ENCODE measurements at regions not wholly inside any gene's neighbourhood (a gene's known extent, or its start where the extent isn't known, plus 50 kb on each side); places are given as distances from the start of the nearest gene placed in this dataset.
"Not testable (repeated sequence)": the region's sequence is repeated elsewhere in the genome, so short reads cannot be mapped to it uniquely, and the experiment has no call there.

DNA sequence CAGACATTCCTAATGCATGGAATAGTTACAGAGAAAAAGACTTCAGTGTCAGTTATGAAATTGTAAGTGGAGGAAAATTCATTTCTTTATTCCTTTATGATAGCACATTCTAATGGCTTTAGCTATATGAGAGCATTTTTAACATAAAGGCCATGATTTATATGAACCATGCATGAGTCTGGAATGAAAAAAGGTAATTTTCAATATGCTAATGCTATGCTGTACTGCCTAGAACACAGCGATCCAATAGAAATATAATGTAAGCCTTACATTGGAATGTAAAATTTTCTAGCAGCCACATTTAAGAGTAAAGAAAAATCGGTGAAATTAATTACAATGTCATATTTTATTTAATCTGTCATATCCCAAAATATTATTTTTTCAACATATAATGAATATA is 932.0 kb downstream of the C4orf33 start:
- DNase-seq, result no peak

DNA sequence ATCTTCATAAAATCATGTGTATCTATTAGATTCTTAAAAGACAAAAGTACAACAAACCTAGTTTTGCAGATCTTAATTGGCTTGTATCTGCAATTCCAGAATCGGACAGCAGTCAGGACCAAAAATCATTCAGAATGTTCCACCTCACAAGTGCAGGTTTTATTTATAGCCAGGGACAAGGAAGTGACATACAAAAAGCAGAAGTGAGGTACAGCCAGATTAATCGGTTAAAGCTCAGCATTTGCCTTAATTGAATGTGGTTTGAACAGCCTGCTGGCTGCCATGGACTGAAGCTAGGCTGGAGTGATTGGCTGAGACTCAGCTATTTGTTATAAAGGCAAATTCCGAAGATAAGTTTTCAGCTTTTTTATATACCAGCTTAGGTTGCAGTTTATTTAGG is 932.6 kb downstream of the C4orf33 start:
- DNase-seq, result no peak

DNA sequence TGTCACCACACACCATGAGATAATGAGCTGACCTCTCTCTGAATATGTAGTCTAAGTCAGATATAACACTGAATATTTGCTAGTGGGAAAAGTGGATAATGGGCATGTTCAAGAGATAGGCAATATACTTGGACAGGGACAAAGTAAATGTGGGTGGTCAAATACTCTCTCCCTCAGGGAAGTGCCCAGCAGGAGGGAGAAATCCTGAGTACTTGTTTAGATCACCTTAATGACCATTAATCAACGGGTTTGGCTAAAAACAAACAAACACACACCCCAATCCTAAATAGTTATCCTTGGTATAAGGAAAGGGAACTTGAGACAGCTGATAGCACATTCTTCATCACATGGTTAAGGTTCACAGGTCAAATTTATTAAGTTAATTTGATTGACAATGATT is 933.5 kb downstream of the C4orf33 start:
- no peak for DNase-seq

DNA sequence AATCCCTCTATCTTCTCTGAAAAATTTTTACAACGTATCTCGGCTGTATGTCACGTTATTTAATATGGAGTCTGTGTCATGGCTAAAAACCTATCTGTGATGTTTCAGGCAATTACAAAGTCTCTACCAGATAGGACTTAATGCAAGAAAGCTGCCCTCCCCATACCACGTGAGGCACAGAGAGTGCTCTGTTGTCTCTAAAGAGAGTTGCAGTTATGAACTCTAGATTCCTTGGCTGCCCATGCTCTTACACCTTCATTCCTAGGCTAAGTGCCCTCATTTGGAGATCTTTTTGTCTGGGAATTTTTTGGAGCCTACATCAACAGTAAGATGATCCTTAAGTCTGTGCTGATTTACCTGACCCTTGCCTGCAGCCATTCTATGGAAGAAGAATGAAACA is 935.9 kb downstream of the C4orf33 start:
- no peak for DNase-seq

DNA sequence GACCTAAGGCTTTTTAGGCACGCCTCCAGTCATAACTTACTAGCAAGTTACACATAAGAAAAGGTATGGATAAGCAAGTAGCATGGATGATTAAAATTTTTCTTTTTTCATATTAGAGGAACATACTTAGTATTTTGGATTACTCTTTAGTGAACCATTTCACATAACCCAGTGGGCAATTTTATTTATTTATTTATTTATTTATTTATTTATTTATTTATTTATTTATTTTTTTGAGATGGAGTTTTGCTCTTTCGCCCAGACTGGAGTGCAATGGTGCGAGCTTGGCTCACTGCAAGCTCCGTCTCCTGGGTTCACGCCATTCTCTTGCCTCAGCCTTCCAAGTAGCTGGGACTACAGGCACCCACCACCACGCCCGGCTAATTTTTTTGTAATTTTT is 937.7 kb downstream of the C4orf33 start:
- not testable (repeated sequence) for DNase-seq

DNA sequence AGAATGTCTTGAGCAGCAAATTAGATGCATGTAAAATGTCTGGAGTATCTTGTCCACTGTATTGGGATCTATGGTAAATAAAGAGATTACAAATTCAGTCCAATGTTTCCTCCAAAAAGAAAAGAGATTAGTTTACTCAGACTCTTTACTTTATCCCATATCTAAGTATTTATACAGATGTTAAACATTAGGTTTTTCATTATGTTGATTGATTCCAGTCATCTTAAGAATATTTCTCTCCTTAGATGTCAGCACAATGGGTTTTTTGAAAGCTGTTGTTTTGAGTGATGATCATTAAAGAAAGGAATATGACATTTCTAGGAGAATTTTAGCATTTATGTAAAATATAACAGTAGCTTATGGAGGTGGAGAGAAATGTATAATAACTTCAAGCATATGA is 938.9 kb downstream of the C4orf33 start:
- no peak for DNase-seq

DNA sequence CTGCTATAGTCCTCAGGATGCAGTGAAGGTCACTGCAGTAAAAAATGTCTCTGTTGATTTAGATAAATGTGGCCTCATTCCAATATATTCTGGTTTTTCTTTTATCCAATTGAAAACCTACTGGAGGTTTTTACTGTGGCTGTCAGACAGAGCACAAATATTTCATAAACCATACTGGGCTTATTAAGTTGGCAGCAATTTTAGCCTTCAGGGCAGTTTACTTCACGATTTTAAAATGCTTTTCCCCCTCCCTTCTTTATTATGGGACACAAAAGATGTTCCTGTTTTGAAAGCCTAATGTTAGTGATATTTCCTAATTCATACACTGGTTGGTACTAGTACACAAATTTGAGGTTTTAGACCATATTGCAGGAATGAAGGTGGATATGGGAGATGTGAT is 939.4 kb downstream of the C4orf33 start:
- no peak for DNase-seq

DNA sequence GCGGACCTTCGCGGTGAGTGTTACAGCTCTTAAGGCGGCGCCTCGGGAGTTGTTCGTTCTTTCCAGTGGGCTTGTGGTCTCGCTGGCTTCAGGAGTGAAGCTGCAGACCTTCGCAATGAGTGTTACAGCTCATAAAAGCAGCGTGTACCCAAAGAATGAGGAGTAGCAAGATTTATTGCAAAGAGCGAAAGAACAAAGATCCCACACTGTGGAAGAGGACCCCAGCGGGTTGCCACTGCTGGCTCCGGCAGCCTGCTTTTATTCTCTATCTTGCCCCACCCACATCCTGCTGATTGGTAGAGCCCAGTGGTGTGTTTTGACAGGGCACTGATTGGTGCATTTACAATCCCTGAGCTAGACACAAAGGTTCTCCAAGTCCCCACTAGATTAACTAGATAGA is 941.9 kb downstream of the C4orf33 start:
- DNase-seq, result not testable (repeated sequence)

DNA sequence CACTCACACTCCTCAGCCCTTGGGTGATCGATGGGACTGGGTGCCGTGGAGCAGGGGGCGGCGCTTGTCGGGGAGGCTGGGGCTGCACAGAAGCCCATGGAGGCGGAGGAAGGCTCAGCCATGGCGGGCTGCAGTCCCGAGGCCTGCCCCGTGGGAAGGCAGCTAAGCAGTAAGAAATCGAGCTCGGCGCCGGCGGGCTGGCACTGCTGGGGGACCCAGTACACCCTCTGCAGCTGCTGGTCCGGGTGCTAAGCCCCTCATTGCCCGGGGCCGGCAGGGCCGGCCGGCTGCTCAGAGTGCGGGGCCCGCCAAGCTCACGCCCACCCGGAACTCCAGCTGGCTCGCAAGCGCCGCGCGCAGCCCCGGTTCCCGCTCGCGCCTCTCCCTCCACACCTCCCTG is 942.6 kb downstream of the C4orf33 start:
- not testable (repeated sequence) for DNase-seq

DNA sequence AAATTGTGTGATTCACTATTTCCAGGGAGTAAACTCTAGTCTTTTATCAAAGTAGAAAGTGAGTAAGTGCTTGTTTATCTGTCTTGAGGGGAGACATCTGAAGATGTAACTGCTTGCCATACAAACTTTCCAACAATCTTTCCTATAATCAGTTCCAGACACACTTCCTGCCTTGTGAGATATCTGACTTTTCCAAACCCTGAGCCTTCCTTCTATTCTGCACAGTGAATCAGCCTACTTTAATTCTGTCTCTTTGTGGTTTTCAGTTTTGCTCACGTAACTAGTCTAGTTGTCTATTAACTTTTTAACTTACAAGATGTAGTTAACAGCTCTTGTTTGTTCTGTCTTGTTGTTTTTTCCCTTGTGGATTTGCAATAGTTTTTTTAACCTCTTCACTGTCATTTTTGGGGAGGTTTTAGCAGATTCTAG is 947.8 kb downstream of the C4orf33 start:
- no peak for DNase-seq

DNA sequence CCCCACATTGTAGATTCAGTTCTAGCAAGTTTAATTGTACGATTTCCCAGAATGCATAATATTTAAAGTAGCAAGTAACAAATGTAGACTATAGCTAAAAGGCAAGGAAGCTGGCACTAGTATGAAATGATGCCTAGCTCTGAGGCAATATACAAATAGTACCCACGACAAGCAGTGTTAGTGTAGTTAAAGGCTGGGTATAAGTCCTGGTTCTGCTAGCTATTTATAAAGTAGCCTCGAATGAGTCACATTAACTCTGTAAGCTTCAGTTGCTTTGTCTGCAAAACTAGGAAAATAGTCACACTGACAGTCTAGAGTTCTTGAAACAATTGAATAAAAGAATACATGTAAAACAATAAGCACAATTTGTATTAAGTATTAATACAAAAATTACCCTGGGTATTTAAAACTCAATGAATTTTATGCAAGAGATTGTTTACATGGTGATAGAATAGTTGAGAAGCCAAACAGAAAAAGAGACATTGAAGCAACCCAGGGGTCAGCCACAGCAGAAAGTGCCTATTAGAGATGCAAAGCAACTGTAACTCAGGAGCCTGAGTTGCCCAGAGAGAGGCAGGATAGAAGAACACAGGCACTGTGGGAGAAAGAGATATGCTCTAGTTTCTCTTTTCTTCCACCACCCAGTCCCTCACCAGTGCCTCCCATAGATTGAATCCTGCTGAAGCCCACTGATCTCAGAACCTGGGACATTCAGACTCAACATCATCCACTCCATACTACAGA is 949.0 kb downstream of the C4orf33 start:
- no peak for DNase-seq

DNA sequence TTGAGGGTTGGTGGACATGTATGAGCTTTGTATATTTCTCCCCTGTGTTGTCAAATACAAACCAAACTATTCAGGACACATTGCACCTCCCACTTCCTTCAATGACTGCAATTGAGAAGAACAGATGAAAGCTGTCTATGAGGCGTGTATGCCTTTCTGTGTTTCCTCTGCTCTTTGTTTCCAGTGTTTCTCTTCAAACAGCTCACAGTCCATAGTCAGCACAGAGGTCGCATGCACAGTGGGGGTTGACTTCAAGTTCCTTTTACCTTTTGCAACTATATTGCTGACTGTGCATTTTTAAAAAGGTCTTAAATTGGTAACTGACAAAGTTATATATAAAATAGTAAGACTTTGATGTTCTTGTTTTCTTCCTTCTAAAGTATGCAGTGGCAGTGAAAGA is 957.8 kb downstream of the C4orf33 start:
- DNase-seq, result no peak

DNA sequence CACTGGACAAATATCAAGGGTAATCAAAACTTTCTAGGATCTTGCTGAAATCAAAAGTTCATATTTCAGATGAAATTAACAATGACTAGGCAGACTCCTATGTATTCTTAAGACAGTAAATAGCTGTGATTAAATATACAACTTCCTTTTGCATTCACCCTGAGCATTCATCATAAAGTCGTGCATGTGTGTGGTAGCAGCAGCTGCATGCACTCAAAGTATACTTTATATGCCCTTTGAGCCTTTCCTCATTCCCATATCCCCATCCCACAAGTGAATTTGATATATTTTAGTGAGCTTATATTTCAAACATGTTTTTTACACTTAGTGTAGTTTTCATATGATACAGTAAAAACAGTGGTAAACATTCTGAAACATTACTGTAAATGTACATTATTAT is 959.0 kb downstream of the C4orf33 start:
- DNase-seq, result no peak

DNA sequence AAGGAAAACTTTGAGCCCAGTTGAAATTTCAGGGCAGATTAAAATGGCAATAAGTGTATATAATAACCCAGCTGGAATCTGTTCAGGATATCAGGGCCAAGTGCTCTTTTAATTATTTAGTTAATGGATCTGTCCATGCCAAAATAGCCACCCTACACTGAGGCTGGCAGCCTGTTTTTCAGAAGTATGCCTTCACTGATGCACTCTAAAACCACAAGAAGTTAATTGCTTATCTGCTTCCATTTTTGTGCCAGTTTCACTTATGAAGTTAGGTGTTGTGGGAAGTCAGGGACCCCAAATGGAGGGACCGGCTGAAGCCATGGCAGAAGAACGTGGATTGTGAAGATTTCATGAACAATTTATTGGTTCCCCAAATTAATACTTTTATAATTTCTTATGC is 960.3 kb downstream of the C4orf33 start:
- no peak for DNase-seq

DNA sequence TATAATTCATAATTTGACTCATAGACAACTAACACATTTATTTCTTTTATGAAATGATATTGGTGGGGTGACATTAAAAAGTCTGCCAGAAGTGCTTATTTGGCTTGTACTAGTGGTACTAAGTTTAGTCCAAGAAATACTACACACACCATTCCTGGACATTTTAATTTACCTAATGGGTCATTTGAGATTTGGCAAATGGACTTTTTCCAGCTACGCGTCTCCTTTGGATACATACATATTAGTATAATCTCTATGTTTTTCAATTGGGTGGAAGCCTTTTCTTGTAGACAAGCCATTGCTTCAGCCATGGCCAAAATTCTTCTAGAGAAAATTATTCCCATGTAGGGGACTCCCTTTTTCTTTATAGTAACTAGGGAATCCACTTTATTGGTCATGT is 968.5 kb downstream of the C4orf33 start:
- no peak for DNase-seq

DNA sequence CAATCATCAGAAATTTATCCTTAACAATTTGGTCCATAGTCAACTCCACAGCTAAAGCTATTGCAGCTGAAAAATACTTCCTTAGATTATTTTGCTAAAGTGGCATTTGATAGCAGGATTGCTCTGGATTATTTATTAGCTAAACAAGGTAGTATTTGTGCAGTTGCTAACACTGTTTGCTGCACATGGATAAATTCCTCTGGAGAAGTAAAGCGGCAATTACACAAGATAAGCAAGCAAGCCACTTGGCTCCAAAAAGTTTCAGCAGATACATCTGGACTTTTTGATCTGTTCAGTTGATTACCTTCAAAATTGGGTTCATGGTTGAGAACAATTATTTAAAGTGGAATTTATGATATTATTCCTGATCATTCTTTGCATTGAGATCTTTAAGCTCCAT is 971.5 kb downstream of the C4orf33 start:
- DNase-seq, result no peak

DNA sequence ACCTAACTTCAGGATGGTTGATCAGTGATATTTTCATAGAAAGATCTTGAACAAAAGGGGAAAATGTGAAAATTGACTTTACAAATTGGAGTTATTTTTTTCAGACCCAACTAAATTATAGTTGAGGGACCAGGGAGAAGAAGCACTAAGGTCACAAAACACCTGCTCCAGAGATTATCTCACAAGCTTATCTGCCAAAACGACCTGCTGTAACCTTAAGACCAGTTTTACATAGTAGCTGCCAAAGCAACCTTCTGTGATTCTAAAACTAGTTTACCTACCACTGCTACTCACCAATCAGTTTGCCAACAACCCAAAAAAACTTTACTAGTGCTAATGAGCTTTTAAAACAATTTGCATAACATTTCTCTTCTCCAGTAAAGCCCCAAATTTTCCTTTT is 972.1 kb downstream of the C4orf33 start:
- DNase-seq, result no peak

DNA sequence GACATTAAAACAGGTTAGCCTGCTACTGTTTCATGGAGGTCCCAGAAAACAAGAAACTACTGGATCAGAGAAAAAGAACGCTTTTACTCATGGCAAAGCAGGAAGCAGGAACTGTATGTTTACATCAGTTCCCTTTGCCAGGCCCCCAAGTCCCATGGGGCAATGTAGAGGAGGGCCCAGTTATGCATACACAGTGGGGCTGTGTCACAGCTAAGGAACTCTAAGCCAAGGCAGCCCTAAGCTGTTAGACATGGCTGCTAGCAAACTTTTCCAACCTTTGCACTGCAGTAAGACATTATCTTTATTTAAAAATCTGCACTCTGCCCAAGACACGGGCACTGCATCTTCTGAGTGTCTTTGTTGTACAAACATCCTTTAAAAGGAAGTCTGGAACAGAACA is 975.8 kb downstream of the C4orf33 start:
- no peak for DNase-seq

DNA sequence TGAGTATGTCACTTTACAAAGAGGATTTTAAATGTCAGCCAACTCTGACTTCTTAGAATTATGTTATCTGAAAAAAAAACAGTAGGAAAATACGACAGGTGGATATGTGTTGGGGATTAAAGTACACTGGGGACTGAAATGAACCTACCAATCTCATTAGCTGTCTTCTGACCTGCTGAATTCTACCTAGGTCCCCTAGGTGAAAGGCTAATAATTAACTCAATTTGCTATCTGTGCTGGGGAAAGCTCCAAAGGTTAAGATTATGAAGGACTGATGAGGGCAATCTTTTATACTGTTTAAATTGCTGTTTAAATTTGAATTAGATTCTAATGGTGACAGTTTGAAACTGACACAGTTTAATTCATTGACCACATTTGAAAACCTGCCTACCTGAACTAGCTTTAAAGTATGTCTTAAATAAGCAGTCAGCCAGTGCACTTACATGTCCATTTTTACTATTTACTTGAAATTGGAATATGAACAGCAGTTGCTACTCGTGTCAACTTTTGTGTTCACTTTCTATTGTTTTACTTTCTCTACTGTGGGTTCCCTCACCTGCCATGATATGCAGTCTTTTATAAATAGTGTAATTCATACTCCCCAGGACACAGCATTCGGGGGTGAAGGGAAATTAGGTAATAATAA is 977.3 kb downstream of the C4orf33 start:
- DNase-seq, result no peak

DNA sequence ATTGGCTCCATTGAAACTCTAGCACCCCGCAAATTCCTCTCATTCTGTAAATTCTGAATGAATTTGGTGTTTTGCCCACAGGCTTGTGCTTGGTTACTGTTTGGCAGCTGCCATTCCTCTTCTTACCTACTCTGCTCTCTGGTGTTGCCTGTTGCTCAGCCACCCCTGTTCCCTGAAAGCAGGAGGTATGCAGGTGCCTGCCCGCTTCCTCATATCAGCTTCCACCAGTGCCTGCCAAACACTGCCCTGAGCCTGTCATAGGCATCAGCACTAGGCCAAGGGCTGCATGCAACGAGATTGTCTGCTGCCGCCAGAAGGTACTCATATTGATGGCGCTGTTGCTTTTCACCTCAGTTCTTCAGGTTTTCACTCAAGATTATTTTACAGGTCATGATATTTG is 978.1 kb downstream of the C4orf33 start:
- no peak for DNase-seq

DNA sequence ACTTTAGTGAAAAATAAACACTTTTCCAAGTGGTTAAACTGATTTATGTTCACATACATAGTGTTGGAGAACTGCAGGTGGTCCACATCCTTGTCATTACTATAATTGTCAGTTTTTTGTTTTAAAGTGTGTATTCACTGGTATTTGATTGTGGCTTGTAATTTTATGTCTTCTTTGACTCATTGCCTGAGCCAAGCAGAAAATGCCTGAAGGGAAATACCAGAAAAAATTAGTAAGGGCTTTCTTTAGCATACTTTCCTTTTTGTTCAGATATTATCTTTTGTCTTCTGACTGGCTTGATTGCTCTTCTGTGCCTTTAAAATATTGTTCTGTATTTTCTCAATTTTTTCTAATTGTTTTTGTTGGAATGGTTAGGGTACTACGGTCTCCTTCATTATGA is 981.3 kb downstream of the C4orf33 start:
- DNase-seq, result peak in 1 of 2 experiments; percentile 19

DNA sequence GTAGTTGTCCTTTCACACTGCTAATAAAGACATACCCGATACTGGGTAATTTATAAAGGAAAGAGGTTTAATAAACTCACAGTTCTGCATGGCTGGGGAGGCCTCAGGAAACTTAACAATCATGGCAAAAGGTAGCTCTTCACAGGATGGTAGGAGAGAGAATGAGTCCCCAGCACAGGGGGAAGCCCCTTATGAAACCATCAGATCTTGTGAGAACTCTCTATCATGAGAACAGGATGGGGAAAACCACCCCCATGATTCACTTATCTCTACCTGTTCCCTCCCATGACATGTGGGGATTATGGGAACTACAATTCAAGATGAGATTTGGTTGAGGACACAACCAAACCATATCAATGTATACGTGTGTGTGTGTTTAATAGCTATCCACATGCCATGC is 983.1 kb downstream of the C4orf33 start:
- not testable (repeated sequence) for DNase-seq

DNA sequence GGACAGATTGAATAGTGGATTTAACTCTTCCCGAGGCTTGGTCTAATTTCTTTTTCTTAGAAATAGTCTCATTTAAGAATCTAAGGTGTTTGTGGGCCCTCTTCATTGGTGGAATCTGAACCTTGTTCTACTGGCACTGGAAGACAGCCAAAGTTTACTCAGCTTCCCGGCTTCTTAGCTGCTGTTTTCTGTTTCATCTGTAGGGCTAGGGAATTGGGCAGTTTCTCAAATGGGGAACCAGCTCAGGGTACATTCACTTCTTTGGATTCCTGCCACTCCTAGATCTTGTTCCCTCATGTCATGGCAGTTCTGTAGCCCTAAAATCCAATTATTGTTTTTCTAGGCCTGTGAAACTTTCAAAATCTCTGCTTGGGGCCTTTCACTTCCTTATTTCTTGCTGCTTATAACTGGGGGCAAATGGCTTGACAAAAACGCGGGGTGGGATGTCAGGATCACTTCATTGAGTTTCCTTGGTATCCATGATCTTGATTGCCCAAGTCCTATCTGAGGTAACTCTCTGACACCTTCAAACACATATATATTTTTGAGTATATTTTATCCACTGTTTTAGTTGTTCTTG is 985.0 kb downstream of the C4orf33 start:
- DNase-seq, result no peak

DNA sequence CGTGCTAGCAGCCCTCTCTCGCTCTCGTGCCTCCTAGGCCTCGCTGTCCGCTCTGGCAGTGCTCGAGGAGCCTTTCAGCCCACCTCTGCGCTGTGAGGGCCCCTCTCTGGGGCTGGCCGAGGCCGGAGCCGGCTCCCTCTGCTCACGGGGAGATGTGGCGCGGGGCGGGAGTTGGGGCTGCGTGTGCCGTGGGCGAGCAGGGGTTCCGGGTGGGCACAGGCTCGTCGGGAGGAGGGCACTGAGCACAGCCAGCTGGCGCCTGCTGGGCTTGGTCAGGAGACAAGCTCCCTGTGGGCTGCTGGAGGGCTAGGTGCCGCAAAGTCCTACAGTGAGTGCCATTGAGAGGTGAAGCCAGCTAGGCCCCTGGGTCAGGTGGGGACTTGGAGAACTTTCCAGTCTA is 994.5 kb downstream of the C4orf33 start:
- DNase-seq, result no peak
